ENCODE measurements at regions not wholly inside any gene's neighbourhood (a gene's known extent, or its start where the extent isn't known, plus 50 kb on each side); places are given as distances from the start of the nearest gene placed in this dataset.

DNA sequence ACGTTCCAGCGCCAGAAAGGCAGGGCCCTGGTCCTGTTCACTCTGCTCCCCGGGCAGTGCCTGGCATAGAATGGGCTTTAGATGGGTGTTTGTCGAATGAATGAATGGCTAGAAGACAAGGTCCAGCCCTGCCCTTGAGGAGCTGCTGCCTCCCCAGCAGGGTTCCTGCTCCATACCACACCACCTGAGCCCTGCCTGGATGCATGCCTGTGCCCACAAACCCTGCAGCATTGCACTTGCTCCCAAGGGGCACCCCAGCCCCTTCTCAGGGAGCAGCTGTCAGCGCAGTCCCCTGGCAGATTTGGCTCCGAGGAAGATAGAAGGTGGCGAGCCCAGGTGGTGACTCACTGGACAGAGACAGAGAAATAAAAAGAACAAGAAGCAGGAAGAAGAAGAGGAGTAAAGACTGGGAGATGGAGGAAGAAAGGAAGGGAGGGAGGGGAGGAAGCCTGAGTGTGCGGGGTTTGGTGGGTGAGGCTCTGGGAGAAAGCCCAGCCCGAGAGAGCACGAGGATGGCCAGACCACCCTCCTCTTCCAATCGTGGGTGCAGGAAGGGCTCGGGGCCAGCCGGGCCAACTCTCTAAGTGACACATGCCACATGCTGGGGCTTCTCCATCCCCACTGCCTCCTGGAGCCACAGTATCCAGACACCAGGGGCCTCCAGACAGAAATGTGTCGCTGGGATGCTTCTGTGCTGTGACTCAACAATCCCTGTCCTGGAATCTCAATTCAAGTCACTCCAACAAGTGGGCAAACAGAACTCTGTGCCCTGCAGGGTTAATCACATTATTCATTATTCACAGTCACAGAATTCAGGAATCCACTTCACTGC, 1474.3 kb downstream of the BRD1 start:
- no peak for DNase-seq

DNA sequence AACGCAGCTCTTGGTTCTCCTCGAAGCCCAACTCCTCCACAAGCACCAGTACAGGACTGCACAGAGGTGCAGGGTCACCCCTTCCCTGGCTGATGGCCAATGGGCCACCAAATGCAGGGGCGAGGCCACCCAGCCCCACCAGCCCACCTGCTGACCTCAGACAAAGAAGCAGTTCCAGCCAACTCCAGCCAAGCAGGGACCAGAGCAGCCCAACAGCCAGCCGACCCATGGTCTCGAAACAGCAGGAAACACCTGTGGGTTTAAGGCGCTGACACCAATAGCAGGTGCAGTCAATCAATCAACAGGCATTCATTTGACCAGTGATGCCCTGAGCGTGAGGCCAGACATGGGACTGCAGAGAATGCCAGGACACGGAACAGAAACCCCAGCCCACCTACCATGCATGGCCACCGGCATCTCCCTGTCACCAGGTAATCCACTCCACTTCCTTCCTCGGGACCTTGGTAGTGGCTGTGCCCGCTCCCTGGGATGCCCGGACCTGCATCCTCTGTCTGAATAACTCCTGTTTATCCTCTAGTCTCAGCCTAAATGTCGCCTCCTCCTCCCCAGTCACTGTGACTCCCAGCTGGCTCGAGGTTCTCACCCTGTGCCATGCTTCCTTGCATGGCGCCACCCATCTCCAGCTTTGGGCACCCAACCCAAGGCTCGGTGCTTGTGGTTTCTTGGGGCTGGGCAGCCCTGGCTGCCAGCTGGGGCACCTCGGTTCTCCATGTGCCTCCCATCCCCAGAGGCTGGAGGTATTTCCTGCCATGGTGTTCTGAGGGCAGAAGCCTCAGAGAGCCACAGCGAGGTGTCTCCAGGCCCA, 1475.4 kb downstream of the BRD1 start:
- DNase-seq: no peak

DNA sequence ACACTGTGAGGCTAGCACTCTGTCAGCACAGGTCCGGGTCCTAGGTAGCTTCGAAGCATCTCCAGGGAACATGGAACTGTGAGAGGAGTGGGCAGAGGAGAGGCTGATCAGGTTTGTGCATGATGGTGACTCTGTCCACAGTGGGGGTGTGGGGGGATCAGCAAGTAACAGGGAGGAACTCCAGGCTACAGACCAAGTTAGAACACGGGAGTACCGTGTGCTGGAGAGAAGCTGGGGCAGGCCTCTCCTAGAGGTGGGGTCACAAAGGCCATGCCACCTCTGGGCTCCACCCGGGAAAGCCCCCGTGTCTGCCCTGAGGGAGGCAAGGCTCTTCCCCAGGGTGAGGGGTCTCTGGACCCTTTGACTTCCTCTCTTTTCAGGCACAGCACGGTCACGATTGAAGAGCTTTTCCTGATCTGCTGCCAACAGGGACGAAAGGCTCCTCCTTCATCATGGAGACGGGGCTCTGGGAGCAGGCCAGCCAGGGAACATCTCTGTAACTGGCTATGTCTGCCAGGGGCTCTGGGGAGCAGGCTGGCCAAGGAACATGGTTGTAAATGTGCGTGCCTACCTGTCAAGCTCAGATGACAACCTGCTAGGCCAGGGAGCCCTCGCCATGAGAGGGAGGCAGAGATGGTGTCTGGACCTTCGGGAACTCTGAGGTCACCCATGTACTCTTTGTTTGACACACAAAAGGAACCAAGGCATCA, 1476.1 kb downstream of the BRD1 start:
- DNase-seq: no peak

DNA sequence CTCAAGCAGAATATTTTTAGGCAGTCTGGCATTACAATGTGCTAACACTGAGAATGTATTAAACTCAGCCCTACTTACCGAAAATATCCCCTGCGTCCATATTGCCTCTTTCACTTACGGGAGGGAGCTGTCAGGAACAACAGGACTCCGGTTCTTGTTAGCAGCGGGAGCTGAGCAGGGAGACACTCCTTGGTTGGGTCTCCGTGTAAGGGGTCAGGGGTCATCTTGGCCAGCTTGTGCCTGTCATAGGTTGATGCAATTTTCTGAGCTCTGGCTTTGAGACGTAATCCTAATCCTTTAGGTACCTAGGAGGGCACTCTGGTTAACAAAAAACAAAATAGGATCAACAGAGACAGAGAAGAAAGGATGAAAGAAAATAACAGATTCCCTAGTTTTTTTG, 1477.2 kb downstream of the BRD1 start:
- no peak for DNase-seq

DNA sequence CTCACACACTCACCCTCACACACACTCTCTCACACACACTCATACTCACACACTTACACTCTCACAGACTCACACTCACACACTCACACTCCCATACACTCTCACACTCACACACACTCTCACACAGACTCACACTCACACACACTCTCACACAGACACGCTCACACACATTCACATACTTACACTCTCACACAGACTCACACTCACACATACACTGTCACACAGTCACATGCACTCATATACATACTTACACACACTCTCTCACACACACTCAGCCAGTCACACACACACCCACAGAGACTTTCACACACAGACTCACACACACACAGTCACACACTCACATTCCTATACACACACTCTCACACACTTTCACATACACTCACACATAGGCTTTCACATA, 1478.8 kb downstream of the BRD1 start:
- DNase-seq: no peak

DNA sequence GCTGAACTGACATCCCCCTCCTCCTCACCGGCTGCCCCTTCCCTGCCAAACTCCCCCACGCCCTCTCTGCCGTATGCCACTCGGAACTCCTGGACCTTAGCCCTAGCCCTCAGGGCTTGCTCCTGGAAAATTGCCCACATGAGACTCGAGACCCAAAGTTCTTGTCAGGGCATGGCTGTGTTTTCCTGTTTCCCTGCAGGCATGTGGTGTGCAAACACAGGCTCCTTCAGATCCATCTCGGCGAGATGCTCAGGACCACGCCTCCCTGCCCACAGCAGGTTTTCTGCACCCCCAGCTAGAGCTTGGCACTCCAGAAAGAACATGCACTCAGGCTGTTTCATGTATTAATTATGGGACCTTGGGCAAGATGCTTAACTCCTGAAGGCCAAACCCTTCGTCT, 1480.4 kb downstream of the BRD1 start:
- DNase-seq: no peak

DNA sequence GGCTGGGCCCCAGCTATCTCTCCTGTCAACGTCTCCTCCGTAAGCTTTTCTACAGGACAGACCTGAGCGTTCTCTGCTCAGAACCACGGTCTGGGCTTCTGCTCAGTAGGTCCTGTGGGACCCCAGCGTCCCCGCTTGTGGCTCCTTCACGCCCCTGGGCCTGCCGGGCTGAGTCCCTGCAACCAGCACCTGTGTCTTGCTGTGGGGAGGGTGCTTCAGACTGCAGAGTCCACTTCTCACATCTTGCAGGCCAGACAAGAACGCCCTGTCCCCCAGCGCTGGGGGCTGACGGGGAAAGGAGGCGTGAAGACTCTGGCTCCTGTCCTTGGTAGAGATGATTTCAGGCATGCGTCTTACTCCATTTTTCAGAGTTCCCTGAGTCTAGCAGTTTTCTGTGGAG, 1480.8 kb downstream of the BRD1 start:
- DNase-seq: no peak

DNA sequence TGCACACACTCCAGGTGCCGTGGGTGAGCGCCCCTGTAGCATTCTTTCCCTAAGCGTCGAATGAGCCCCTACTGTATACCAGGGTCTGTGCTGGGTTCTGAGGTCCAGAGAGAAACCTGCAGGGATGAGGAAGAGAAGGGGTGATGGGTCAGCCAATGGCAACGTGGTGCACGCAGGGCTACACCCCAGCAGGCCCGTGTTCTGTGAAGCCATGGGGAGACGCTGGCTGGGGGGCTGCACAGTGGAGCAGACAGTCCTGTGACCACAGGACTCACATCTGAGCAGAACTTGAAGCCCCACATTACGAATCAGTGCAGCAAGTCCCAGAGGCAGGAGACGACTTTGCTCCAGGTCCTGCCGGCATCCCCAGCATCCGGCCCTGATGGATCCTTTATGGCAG, 1481.4 kb downstream of the BRD1 start:
- no peak for DNase-seq

DNA sequence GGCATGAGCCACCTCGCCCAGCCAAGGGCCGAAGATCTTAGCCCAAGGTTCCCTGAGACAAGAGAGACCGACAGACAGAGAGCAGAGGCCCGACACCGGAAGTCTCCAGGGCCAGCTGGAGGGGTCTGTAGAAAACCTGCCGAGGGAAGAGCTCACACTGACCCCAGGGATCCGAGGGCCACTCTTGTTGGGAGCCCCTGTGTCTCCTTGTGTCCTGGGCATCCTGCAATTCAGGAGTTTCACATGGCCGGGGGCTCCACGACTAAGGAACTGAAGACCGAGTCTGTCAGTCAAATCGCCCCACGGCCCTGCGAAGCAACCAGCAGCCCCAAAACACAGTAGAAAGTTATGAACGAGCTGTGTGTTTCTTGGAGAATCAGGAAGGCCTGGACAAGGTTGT, 1482.0 kb downstream of the BRD1 start:
- no peak for DNase-seq

DNA sequence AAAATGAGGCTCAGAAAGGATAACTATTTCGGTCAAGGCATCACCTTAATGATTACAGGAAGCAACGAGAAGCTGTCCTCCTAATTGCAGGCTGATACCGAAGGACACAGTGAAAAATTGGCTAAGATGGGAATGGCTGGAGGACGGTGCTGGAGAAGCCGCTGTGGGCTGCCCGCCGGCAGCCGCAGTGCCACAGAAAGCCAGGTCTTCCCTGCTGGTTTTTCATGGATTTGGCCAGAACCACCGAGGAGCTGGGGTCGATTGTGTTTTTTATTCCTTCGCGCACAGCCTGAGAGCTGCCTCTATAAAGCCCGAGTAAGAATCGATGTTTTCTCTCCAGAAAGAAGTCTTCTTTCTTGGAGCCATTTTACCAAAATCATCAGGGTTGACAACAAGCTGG, 1484.2 kb downstream of the BRD1 start:
- no peak for DNase-seq

DNA sequence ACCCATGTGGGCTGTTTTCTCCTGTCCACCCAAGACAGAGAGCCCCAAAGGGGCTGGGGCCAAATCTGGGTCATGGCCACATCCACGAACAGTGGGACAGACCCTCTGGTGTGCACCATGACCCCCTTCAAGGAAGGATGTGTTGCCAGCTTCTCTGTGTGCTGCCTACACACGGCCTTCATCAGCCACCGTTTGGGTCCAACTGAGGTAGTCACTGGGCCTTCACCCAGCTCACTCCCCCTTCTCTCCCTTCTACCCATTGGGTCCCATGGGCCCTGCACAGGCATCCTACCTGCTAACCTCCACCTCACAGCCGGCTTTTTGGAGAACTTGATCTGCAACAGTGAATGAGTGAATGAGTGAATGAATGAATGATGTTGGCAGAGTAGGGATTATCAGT, 1484.9 kb downstream of the BRD1 start:
- no peak for DNase-seq

DNA sequence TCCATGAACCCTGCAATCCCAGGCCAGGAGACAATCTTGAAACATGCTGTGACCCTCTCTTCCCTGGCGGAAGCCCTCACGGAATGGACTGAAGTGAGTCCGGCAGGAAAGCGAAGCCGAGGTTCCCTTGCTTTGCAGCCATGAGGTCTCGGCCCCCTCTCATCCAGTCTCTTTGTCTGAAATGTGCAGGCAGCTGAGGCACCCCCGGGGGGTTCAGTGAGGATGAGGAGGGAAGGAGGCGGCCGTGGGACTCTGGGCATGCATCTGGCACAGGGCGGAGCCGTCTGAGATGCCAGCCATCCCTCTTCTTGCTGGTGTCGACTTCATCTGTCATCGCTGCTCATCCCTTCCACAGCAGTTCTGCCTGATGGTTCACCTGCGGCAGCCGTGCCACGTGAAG, 1485.7 kb downstream of the BRD1 start:
- no peak for DNase-seq

DNA sequence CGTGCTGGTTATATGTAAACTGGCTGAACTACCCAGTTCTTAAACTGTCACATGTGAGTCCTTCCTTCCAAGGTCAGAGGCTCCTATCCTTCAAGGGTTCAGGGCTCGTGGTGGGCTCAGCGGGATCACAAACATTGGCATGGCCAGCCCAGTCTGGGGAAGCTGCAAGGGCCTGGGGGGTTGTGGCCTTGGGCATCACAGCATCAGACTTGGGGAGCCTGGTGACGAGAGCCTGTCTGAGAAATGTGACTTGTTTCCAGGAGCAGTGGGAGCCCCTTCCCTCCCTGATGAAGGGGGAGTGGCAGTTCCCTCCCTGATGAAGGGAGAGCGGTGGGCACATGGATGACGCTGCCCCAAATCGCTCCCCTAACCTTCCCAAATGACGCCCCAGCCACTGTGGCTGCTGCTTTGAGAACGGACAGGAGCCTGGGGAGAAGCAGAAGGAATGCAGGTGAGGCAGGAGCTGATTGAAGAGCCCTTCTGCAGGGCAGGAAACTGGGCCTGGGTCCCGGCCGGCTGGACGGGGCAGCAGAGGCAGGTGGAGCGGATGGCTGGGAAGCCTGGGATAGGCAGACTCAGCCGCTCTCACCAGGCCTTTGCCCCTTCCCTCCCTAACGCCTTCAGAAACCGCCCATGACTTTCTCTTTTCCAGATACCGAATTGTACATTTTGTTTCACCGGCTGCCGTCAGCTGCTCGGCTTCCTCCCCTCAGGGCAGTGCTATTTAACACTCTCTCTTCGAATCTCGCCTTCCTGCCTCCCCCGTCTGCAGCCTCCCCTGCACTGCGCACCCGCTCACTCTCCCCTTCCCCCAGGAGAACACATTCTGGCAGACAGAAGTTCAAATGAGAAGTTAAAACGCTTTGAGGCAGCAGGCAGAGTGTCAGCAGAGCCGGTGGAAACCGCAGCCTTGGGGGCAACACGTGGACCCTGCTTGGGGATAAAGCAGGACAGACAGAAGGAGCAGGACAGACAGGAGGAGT, 1486.7 kb downstream of the BRD1 start:
- DNase-seq: no peak

DNA sequence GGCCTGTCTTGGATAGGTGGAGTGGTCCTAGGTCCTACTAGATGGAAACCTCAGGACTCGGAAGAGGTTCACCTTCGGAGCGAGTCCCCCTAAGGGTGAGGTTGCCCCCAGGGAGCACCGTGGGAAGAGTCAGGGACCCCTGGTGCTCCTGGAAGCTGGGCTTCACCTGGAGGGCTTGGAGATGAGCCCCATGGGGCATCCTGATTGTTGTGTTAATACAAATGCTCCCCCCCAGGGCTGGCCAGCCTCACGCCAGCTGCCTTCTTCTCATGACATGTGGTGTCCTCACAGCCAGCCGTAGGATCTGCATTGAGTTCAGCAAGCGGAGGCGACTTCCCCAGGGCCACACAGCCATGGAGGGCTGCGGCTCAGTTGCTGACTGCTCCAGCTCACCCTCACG, 1487.5 kb downstream of the BRD1 start:
- DNase-seq: no peak

DNA sequence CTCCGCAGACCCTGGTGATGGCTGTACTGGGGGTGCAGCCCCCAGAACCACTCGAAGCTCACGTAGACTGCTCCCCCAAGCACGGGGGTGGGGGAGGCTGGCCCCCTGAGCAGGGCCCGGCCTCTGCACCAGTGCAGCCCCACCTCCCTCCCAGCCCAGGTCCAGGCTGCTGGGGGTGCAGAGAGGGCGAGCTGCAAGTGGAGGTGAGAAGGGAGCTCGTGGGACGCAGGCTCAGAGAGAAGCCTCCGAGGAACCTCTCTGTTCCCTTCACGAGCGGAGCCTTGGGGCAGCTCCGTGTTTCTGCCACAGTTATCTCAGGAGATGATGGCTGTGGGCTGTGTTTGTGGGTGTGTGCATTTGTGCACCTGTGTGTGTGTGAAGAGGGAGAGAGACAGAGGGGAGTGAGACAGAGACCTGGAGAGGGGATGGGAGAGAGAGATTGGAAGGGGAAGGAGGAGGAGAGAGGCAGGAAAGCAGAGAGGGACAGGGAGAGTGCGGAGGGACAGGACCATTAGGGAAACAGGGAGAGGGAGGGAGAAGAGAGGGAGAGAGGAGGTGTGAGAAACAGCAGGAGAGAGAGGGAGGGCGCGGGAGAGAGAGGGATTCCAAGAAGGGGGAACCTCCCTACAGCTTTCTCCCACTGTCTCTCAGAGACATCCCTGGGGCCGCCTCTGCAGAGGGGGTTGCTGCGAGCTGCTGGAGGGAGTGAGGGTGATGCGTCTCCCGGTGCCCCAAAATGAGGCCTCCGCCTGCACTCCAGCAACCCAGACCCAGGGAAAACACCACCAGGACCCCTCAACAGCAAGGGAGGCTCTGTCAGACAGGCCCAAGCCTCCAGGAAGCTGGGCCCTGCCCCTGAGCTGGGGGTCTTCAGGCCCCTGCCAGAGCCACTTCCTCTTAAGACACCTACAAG, 1488.6 kb downstream of the BRD1 start:
- DNase-seq: no peak

DNA sequence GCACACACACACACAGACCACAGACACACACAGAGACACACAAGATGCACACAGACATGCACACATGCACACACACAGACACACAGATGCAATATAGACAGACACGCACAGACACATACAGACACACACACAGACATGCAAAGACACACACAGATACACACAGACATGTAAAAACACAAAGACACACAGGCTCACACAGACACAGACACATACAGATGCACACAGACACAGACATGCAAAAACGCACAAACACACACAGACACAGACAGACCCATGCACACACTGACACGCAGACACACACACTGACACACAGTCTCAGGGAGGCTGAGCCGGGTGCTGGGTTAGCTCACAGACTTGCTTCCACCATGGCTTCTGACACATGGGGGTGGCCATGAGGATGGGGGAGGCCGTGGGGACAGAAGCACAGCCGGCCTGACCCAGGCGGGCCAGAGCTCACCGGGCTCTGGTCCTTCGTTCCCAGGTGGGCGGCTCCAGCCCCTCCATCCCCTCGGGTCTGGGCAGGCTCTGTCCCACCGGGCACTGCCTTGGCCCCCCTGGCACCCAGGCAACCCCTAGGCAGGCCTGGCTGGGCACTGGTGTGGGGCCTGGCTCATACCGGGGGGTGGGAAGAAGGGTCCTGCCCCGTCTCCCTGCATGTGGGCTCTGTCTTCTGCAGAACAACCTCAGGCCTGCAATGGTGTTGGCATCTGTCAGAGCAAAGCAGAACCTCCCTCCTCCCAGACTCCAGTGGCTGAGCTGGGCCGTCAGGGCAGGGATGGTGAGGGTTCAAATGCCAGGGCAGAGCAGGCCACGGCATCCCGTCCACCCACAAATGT, 1489.5 kb downstream of the BRD1 start:
- DNase-seq: no peak

DNA sequence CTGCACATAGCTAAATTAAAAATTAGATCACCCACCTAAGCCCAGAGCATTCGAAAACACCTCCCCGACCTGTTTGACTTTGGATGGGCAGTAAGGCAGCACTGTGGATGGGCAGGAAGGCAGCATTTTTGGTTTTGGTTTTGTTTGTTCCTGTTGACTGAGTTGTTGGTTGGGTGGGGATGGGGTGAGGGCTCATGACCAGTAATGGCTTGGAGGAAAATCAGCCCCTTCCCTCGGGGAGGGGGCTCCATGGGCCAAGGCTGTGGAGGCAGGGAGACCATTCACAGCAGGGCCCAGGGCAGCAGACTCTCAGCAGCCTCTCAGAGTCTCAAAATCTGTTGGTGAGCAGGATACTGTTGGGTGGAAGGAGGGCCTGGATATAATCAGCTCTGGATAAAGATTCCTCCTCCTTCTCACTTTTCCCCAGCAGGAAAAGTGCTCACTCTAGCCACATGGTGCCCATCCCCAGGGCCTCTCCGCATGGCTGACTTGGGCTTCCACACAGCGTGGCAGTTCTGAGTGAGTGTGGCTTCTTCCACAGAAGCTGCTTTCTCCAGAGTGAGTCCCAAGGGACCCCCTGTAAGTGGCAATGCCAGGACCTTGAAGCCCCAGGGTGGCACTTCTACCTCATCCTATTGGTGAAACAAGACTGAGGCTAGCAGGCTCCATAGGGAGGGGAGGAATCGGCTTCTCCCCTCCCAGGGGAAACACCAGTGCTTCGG, 1491.2 kb downstream of the BRD1 start:
- no peak for DNase-seq

DNA sequence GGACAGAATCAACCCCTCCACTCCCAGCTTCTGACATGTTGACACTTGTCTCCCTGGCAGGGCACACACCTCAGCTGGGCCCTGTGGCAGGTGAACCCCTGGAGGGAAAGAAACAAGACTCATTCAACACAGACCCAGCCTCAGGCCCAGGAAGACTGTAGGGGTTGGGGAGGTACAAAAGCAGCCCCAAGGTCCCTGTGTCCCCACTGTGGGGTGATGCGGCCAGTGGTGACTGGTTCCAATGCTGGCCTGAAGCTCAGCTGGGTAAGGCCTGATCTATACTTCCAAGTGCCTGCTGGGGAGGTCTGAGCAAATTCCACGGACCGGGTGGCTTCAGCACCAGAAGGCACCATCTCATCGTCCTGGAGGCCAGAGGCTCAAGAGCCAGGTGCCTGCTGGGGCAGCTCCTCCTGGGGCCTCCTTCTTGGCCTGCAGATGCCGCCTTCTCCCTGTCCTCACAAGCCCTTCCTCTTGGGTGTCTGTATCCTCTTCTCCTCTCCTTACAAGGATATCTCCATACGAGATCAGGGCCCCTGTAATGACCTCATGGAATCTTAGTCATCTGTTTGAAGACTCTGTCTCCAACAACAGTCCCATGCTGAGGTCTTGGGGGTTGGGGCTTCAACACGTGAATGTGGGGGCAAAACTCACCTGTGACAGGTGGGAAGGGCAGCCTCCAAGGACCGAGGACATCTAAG, 1492.1 kb downstream of the BRD1 start:
- no peak for DNase-seq

DNA sequence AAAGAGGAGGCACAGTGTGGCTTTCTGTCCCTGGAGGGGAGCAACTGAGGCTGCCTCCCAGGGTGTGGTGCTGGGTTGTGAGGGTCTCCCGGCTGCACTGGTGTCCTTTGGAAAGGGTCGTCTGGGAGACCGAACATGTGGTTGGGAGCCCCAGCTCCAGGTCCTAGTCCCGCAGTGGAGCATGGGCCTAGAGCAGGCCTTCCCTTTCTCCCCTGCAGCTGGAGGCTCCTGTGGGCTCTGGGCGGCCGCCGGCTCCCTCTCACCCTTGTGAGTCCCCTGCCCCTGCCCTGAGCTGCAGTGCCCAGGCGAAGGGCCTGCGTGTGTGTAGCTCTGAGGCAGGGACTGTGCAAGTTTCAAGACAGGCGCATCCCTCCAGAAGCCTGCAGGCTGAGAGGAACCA, 1492.7 kb downstream of the BRD1 start:
- DNase-seq: no peak

All from inflammatory macrophage treated with lipopolysaccharide for 4 hours (primary cell).